ENCODE measurements at regions not wholly inside any gene's neighbourhood (a gene's known extent, or its start where the extent isn't known, plus 50 kb on each side); places are given as distances from the start of the nearest gene placed in this dataset.

DNA sequence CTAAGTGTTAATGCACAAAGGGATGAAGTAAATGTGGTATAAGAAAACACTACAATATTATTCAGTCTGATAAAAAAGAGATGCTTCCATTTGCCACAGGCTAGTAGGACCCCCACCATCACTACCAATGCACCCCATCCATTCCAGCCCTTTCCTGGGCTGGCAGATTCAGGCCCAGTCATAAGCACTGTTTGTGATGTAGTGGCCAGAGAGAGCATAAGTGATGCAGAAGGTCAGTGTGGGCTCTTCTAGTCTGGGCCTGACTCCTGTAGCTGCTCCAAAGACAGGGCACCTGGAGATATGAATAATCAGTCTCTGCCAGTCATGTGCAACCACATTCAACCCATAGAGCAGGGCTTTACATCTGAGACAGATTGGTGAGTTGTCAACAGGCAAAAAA, 1294.7 kb downstream of the TMEM121 start:
- Mint-ChIP-seq H3K4me1 (ENCODE audit: unreplicated experiment) (no peaks in the 10 kb centered on the region), H3K27me3 (ENCODE audit: unreplicated experiment) (no peaks in the 10 kb centered on the region), H3K36me3 (ENCODE audit: unreplicated experiment) (no peaks in the 10 kb centered on the region), H3K27ac (ENCODE audit: unreplicated experiment) (no peak overlapping the region), H3K9me3 (ENCODE audit: unreplicated experiment) (peaks cover 29% of the 10 kb centered on the region), H3K4me3 (ENCODE audit: unreplicated experiment) (no peak overlapping the region)
- no peak for DNase-seq (ENCODE audit: extremely low spot score, unreplicated experiment)
- TF ChIP-seq, protein P1, sequence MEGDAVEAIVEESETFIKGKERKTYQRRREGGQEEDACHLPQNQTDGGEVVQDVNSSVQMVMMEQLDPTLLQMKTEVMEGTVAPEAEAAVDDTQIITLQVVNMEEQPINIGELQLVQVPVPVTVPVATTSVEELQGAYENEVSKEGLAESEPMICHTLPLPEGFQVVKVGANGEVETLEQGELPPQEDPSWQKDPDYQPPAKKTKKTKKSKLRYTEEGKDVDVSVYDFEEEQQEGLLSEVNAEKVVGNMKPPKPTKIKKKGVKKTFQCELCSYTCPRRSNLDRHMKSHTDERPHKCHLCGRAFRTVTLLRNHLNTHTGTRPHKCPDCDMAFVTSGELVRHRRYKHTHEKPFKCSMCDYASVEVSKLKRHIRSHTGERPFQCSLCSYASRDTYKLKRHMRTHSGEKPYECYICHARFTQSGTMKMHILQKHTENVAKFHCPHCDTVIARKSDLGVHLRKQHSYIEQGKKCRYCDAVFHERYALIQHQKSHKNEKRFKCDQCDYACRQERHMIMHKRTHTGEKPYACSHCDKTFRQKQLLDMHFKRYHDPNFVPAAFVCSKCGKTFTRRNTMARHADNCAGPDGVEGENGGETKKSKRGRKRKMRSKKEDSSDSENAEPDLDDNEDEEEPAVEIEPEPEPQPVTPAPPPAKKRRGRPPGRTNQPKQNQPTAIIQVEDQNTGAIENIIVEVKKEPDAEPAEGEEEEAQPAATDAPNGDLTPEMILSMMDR (IDR thresholded peaks at IDR 0.05): no peak

DNA sequence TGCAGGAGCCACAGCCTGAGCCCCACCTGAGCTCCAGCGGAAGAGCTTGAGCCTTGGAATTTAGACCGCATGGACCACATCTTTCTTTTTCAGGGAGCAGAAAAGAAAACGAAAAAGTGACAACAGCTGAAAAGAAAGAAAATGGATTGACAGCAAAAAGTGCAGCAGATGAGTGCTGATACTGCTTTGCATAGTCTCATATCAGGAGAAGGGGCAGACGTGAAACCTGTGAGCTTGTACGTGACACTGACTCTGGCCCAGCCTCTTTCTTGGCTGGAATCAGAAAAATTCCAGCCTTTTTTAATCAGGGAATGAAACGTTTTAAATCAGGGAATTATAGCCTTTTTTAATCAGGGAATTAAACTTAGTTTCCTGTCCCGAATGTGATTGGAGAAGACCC, 1296.5 kb downstream of the TMEM121 start:
- Mint-ChIP-seq H3K27ac (ENCODE audit: unreplicated experiment) (no peak overlapping the region), H3K27me3 (ENCODE audit: unreplicated experiment) (no peaks in the 10 kb centered on the region), H3K36me3 (ENCODE audit: unreplicated experiment) (no peaks in the 10 kb centered on the region), H3K4me3 (ENCODE audit: unreplicated experiment) (no peak overlapping the region), H3K4me1 (ENCODE audit: unreplicated experiment) (no peaks in the 10 kb centered on the region), H3K9me3 (ENCODE audit: unreplicated experiment) (peaks cover 23% of the 10 kb centered on the region)
- no peak for DNase-seq (ENCODE audit: extremely low spot score, unreplicated experiment)
- TF ChIP-seq, protein P1 (IDR thresholded peaks at IDR 0.05): no peak

DNA sequence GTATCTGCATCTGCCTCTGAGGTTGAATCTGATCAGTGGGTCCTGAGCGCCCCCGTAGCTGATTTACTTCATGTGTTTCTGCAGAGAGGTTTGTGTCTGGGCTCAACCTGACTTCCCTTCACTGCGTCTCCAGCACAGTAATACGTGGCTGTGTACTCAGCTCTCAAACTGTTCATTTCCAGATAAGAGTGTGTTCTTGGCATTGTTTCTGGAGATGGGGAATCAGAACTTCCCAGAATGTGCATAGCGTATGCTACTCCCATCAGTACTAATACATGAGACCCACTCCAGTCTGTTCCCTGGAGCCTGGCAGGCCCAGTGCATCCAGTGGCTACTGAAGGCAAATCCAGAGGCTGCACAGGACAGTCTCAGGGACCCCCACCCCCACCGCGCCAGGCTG, 1297.2 kb downstream of the TMEM121 start:
- peaks cover 29% of the 10 kb centered on the region for H3K9me3 Mint-ChIP-seq (ENCODE audit: unreplicated experiment)
- DNase-seq (ENCODE audit: extremely low spot score, unreplicated experiment): peak; percentile 63

DNA sequence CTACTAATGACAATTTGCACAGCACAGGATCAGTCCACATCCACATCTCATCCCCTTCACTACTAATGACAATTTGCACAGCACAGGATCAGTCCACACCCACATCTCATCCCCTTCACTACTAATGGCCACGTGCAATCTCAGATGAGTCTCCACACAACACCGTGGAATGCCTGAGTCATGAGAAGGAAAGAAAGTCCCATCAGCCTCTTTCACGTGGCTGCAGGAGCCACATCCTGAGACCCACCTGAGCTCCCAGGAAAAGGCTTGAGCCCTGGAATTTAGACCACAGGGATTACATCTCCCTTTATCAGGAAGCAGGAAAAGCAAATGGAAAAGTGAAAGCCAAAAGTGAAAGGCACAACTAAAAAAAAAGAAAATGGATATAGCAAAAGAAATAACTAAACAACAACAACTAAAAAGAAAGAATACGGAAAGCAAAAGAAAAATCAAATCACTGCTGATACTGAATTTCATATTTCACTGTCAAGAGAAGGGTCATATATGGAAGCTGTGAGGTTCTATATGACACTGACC, 1300.5 kb downstream of the TMEM121 start:
- Mint-ChIP-seq H3K9me3 (ENCODE audit: unreplicated experiment) (peaks cover 33% of the 10 kb centered on the region), H3K27me3 (ENCODE audit: unreplicated experiment) (no peaks in the 10 kb centered on the region), H3K36me3 (ENCODE audit: unreplicated experiment) (no peaks in the 10 kb centered on the region), H3K4me3 (ENCODE audit: unreplicated experiment) (no peak overlapping the region), H3K27ac (ENCODE audit: unreplicated experiment) (no peak overlapping the region), H3K4me1 (ENCODE audit: unreplicated experiment) (no peaks in the 10 kb centered on the region)
- TF ChIP-seq, protein P1 (IDR thresholded peaks at IDR 0.05): no peak
- DNase-seq (ENCODE audit: extremely low spot score, unreplicated experiment): no peak

More for the DNA sequence above, 1297.2 kb downstream of the TMEM121 start:
- no peaks in the 10 kb centered on the region for H3K4me1 Mint-ChIP-seq (ENCODE audit: unreplicated experiment)
- TF ChIP-seq, protein P1 (IDR thresholded peaks at IDR 0.05): no peak
- H3K36me3 Mint-ChIP-seq (ENCODE audit: unreplicated experiment): no peaks in the 10 kb centered on the region
- H3K4me3 Mint-ChIP-seq (ENCODE audit: unreplicated experiment): no peak overlapping the region
- no peaks in the 10 kb centered on the region for H3K27me3 Mint-ChIP-seq (ENCODE audit: unreplicated experiment)
- no peak overlapping the region for H3K27ac Mint-ChIP-seq (ENCODE audit: unreplicated experiment)

DNA sequence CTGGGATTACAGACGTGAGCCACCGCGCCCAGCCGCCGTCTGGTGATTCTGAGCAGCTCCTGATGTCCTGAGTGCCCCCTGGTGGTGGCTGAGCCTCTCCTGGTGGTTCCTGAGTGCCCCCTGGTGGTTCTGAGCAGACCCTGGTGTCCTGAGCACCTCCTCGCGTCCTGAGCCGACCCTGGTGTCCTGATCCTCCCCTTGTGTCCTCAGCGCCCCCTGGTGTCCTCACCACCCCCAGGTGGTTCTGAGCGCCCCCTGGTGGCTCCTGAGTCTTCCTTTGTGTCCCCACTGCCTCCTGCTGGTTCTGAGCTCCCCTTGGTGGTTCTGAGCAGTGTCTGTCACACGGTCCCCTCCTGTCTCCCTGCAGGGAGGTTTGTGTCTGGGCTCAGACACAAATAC, 1304.9 kb downstream of the TMEM121 start:
- no peaks in the 10 kb centered on the region for H3K4me1 Mint-ChIP-seq (ENCODE audit: unreplicated experiment)
- H3K9me3 Mint-ChIP-seq (ENCODE audit: unreplicated experiment): peaks cover 59% of the 10 kb centered on the region
- peak; percentile 86 for DNase-seq (ENCODE audit: extremely low spot score, unreplicated experiment)
- no peaks in the 10 kb centered on the region for H3K36me3 Mint-ChIP-seq (ENCODE audit: unreplicated experiment)
- TF ChIP-seq, protein P1 (IDR thresholded peaks at IDR 0.05): no peak
- H3K4me3 Mint-ChIP-seq (ENCODE audit: unreplicated experiment): no peak overlapping the region
- no peaks in the 10 kb centered on the region for H3K27me3 Mint-ChIP-seq (ENCODE audit: unreplicated experiment)
- H3K27ac Mint-ChIP-seq (ENCODE audit: unreplicated experiment): no peak overlapping the region

Measured in osteocyte (in vitro differentiated cells).